ENCODE measurements at regions not wholly inside any gene's neighbourhood (a gene's known extent, or its start where the extent isn't known, plus 50 kb on each side); places are given as distances from the start of the nearest gene placed in this dataset.
"Not testable (repeated sequence)": the region's sequence is repeated elsewhere in the genome, so short reads cannot be mapped to it uniquely, and the experiment has no call there.

DNA sequence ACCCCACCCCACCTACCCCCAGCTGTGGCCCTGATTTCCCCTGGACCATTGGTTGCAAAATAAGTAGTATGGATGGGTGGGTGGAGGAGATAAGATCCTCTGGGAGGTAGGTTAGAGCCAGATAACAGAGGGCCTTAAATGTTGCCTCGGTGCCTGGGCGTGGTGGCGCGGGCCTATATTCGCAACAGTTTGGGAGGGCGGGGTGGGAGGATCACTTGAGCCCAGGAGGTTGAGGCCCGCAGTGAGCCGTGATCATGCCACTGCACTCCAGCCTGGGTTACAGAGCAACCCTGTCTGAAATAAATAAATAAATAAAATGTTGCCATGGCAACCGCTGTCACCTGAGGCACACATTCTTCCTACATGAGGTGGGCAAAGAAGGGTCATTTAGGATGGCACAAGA, 103.3 kb upstream of the GATA6 start:
- Histone ChIP-seq H3K27me3 (no peaks in the 10 kb centered on the region), H3K9me3 (no peaks in the 10 kb centered on the region), H3K27ac (no peak overlapping the region), H3K4me3 (no peak overlapping the region), H3K4me1 (no peaks in the 10 kb centered on the region), H3K36me3 (no peaks in the 10 kb centered on the region)
- DNase-seq (ENCODE audit: low spot score in 2 of 2): no peak
- TF ChIP-seq, protein P1, sequence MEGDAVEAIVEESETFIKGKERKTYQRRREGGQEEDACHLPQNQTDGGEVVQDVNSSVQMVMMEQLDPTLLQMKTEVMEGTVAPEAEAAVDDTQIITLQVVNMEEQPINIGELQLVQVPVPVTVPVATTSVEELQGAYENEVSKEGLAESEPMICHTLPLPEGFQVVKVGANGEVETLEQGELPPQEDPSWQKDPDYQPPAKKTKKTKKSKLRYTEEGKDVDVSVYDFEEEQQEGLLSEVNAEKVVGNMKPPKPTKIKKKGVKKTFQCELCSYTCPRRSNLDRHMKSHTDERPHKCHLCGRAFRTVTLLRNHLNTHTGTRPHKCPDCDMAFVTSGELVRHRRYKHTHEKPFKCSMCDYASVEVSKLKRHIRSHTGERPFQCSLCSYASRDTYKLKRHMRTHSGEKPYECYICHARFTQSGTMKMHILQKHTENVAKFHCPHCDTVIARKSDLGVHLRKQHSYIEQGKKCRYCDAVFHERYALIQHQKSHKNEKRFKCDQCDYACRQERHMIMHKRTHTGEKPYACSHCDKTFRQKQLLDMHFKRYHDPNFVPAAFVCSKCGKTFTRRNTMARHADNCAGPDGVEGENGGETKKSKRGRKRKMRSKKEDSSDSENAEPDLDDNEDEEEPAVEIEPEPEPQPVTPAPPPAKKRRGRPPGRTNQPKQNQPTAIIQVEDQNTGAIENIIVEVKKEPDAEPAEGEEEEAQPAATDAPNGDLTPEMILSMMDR (IDR thresholded peaks at IDR 0.05): no peak
- intact Hi-C loops (cut with DNase I): no loop called here

DNA sequence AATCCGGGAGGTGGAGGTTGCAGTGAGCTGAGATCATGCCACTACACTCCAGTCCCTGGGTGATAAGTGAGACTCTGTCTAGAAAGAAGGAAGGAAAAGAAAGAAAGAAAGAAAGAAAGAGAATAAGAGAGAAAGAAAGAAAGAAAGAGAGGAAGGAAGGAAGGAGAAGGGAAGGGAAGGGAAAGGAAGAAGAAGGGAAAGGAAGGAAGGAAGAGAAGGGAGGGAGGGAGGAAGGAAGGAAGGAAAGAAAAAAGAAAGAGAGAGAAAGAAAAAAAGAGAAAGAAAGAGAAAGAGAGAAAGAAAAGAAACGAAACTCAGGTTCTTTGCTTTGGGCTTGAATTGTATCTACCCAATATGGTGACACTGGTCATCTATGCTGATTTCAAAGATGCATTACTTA, 102.3 kb upstream of the GATA6 start:
- TF ChIP-seq, protein P1 (IDR thresholded peaks at IDR 0.05): no peak
- Histone ChIP-seq H3K27me3 (no peaks in the 10 kb centered on the region), H3K4me1 (no peaks in the 10 kb centered on the region), H3K9me3 (no peaks in the 10 kb centered on the region), H3K27ac (no peak overlapping the region), H3K4me3 (no peak overlapping the region), H3K36me3 (no peaks in the 10 kb centered on the region)
- intact Hi-C loops (cut with DNase I): no loop called here
- DNase-seq (ENCODE audit: low spot score in 2 of 2): no peak

DNA sequence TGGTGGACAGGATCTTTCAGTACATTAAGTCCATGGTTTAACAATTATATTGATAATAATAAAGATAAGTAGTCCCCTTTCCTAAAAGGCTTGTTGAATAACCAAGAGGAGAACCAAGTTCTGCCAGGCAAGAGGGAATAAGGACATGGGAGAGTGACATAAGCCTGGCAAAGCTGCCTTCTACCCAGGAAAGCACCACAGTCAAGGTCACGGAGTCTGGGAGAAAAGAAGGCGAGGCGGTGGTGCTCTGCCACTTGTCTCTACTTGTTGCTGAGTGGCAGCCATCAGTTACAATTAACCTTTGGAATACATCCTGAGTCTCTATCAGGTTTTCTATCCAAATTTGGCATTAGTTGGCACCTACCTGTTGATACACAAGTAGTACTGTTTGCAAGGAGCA, 101.7 kb upstream of the GATA6 start:
- Histone ChIP-seq H3K27ac (no peak overlapping the region), H3K27me3 (no peaks in the 10 kb centered on the region), H3K4me1 (no peaks in the 10 kb centered on the region), H3K36me3 (no peaks in the 10 kb centered on the region), H3K9me3 (no peaks in the 10 kb centered on the region), H3K4me3 (no peak overlapping the region)
- intact Hi-C loops (cut with DNase I): no loop called here
- TF ChIP-seq, protein P1 (IDR thresholded peaks at IDR 0.05): no peak
- DNase-seq (ENCODE audit: low spot score in 2 of 2): no peak

DNA sequence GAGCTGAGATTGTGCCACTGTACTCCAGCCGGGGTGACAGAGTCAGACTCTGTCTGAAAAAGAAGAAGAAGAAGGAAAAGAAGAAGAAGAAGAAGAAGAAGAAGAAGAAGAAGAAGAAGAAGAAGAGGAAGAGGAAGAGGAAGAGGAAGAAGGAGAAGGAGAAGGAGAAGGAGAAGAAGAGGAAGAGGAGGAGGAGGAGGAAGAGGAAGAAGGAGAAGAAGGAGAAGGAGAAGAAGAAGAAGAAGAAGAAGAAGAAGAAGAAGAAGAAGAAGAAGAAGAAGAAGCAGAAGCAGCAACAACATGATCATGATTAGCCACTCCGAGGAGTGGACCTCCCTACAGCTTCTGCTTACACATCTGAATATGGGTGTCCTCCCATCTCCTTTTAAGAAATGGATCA, 100.6 kb upstream of the GATA6 start:
- intact Hi-C loops (cut with DNase I); DNase-seq (ENCODE audit: low spot score in 2 of 2); H3K27ac ChIP-seq; H3K9me3 ChIP-seq; H3K4me1 ChIP-seq; H3K27me3 ChIP-seq; H3K36me3 ChIP-seq; H3K4me3 ChIP-seq: not testable (repeated sequence)

DNA sequence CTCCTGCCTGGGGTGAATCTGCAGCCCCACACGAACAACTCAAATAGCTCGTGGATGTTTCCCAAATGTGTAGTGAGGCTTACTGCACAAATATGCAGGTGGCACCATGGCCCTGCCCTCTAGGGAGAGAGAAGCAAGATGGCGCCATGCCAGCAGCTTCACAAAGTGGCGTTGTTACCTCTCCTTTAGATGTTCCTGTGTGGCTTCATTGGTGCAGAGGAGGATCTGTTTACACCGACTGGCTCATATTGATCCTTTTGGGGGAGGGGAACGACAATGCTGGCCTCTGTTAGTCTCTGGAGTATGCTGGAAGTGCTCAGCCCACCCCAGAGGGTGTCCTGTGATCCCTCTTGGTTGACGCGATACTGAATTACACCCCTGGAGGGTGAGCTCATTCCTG, 99.5 kb upstream of the GATA6 start:
- Histone ChIP-seq H3K27me3 (no peaks in the 10 kb centered on the region), H3K4me3 (no peak overlapping the region), H3K27ac (no peak overlapping the region), H3K9me3 (no peaks in the 10 kb centered on the region), H3K36me3 (no peaks in the 10 kb centered on the region), H3K4me1 (no peaks in the 10 kb centered on the region)
- no peak for DNase-seq (ENCODE audit: low spot score in 2 of 2)
- TF ChIP-seq, protein P1 (IDR thresholded peaks at IDR 0.05): no peak
- intact Hi-C loops (cut with DNase I): no loop called here

DNA sequence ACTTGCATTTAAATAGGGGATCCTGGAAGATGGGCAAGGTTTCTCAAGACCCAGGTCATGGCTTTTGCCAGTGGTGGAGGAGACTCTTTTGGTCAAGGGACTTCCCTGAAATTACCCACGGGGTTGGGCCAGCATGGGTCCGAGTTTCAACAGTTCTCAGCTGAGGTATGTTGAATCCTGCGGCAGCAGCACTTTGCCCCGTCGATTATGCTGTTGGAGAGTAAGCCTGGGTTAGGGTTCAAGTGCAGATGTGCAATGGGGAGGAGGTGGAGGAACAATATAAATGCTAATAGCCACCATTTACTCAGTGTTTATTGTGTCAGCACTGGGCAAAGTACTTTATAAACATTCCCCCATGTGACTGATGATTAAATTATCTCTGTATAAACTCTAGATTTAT, 96.0 kb upstream of the GATA6 start:
- Histone ChIP-seq H3K4me1 (no peaks in the 10 kb centered on the region), H3K27ac (no peak overlapping the region), H3K36me3 (no peaks in the 10 kb centered on the region), H3K4me3 (no peak overlapping the region), H3K27me3 (no peaks in the 10 kb centered on the region), H3K9me3 (no peaks in the 10 kb centered on the region)
- intact Hi-C loops (cut with DNase I): no loop called here
- TF ChIP-seq, protein P1 (IDR thresholded peaks at IDR 0.05): no peak
- no peak for DNase-seq (ENCODE audit: low spot score in 2 of 2)

Measured in ascending aorta (tissue), 2 donors.